ENCODE measurements at regions not wholly inside any gene's neighbourhood (a gene's known extent, or its start where the extent isn't known, plus 50 kb on each side); places are given as distances from the start of the nearest gene placed in this dataset.

GRCh38 chr21:25300632-25301031 lies 306.6 kb downstream of the MRPL39 start:
- TF ChIP-seq, protein P1, sequence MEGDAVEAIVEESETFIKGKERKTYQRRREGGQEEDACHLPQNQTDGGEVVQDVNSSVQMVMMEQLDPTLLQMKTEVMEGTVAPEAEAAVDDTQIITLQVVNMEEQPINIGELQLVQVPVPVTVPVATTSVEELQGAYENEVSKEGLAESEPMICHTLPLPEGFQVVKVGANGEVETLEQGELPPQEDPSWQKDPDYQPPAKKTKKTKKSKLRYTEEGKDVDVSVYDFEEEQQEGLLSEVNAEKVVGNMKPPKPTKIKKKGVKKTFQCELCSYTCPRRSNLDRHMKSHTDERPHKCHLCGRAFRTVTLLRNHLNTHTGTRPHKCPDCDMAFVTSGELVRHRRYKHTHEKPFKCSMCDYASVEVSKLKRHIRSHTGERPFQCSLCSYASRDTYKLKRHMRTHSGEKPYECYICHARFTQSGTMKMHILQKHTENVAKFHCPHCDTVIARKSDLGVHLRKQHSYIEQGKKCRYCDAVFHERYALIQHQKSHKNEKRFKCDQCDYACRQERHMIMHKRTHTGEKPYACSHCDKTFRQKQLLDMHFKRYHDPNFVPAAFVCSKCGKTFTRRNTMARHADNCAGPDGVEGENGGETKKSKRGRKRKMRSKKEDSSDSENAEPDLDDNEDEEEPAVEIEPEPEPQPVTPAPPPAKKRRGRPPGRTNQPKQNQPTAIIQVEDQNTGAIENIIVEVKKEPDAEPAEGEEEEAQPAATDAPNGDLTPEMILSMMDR (IDR thresholded peaks at IDR 0.05; ENCODE audit: low read depth, low read length, missing input control) = no peak
- no peak for TF ChIP-seq TAF1 (conservative IDR thresholded peaks at IDR 0.05)
